K562 (cell line): ENCODE measurements at regions not wholly inside any gene's neighbourhood (a gene's known extent, or its start where the extent isn't known, plus 50 kb on each side); places are given as distances from the start of the nearest gene placed in this dataset.
A peak's percentile ranks its signal among the peaks of the same experiment; 100 is the strongest.

Source experiments
- BACH1 ChIP-seq: fragments of 200-800 bp; sonication (Bioruptor generic); IDR thresholded peaks from 2 replicates; pipeline ENCODE4 v1.6.1; 2016; ENCODE audit warnings: missing genetic modification characterization, missing compliant biosample characterization
- BHLHE40 ChIP-seq: IDR thresholded peaks from 2 replicates; pipeline ENCODE4 v1.6.1; 2011; ENCODE audit warnings: low read length, improper control_type of control experiment
- CREM ChIP-seq: IDR thresholded peaks from 2 replicates; pipeline ENCODE4 v1.6.1; 2014; ENCODE audit warnings: antibody characterized with exemption, low read depth
- CSDE1 ChIP-seq, 2 experiments: fragments of 450-650 bp; IDR thresholded peaks; 2 replicates each; pipeline ENCODE4 v1.6.1; 2016; ENCODE audit warnings: mild to moderate bottlenecking in 1 of 2
- FOXK2 ChIP-seq, 2 experiments: fragments of 450-650 bp; IDR thresholded peaks in 1 of 2; conservative IDR thresholded peaks in 1 of 2; 2 replicates each; pipeline ENCODE4 v1.6.1; 2016; ENCODE audit warnings: low read depth in 2 of 2, mild to moderate bottlenecking in 1 of 2
- GABPB1 ChIP-seq: sonication (generic); formaldehyde crosslinking; IDR thresholded peaks from 2 replicates; pipeline ENCODE4 v1.8.0; 2022; ENCODE audit warnings: mild to moderate bottlenecking, missing genetic modification reagents
- HMGN3 ChIP-seq: IDR thresholded peaks from 2 replicates; pipeline ENCODE4 v1.6.1; 2011; ENCODE audit warnings: borderline replicate concordance, low read depth, mild to moderate bottlenecking, mixed read lengths, low read length; ENCODE audit not compliant: insufficient read length; ENCODE audit errors: extremely low read depth
- KAT2B ChIP-seq: IDR thresholded peaks from one replicate; pipeline ENCODE4 v1.6.1; 2012; ENCODE audit warnings: low read depth, mild to moderate bottlenecking, control low read depth, inconsistent platforms, low read length, moderate library complexity
- KLF16 ChIP-seq: IDR thresholded peaks from 2 replicates; pipeline ENCODE4 v1.6.1; 2016; ENCODE audit warnings: antibody characterized with exemption
- MECOM ChIP-seq: fragments of 250-450 bp; sonication (Bioruptor Pico); IDR thresholded peaks from 2 replicates; pipeline ENCODE4 v1.8.0; 2022; ENCODE audit warnings: inconsistent platforms
- MTF1 ChIP-seq: fragments of 250-450 bp; sonication (Bioruptor Pico); IDR thresholded peaks from 2 replicates; pipeline ENCODE4 v1.9.0; 2021; ENCODE audit warnings: moderate library complexity, mild to moderate bottlenecking, inconsistent platforms, borderline replicate concordance
- MYC ChIP-seq, 2 experiments: fragments of 250-450 bp in 1 of 2; sonication (Bioruptor Pico) in 1 of 2; IDR thresholded peaks; 2 replicates each; pipeline versions ENCODE4 v1.5.1 to v1.6.1; 2012 to 2021; ENCODE audit warnings: low read depth in 2 of 2, borderline replicate concordance in 1 of 2, improper control_type of control experiment in 1 of 2, low read length in 1 of 2, mild to moderate bottlenecking in 1 of 2, moderate library complexity in 1 of 2
- NBN ChIP-seq: fragments of 450-650 bp; IDR thresholded peaks from 2 replicates; pipeline ENCODE4 v1.6.1; 2016; ENCODE audit warnings: low read depth, mild to moderate bottlenecking
- NELFE ChIP-seq: IDR thresholded peaks from 2 replicates; pipeline ENCODE4 v1.6.1; 2011; ENCODE audit warnings: mild to moderate bottlenecking; ENCODE audit not compliant: insufficient read depth, insufficient read length
- PHF21A ChIP-seq: fragments of 450-650 bp; IDR thresholded peaks from 2 replicates; pipeline ENCODE4 v1.6.1; 2017; ENCODE audit warnings: low read depth, borderline replicate concordance
- POLR2A ChIP-seq: fragments of 450-650 bp; conservative IDR thresholded peaks from 2 replicates; pipeline ENCODE4 v1.6.1; 2016
- POLR2AphosphoS5 ChIP-seq: IDR thresholded peaks from 2 replicates; pipeline ENCODE4 v1.6.1; 2011; ENCODE audit warnings: mild to moderate bottlenecking, low read depth, low read length, moderate library complexity; ENCODE audit not compliant: control insufficient read depth, insufficient read depth
- PURB ChIP-seq: sonication (generic); formaldehyde crosslinking; IDR thresholded peaks from 2 replicates; pipeline ENCODE4 v1.9.0; 2021; ENCODE audit warnings: low read depth, mild to moderate bottlenecking, missing genetic modification reagents
- SAFB ChIP-seq: fragments of 200-400 bp; formaldehyde crosslinking; IDR thresholded peaks from 2 replicates; pipeline ENCODE4 v1.6.1; 2017; ENCODE audit warnings: low read depth, low read length, borderline replicate concordance
- SMAD1 ChIP-seq: fragments of 150-350 bp; IDR thresholded peaks from 2 replicates; pipeline ENCODE4 v1.6.1; 2014; ENCODE audit warnings: low read length, low read depth; ENCODE audit not compliant: partially characterized antibody
- SNRNP70 ChIP-seq: fragments of 200-400 bp; formaldehyde crosslinking; optimal IDR thresholded peaks from 2 replicates; pipeline ENCODE3; 2017; ENCODE audit warnings: low read depth, low read length
- STAT5B ChIP-seq: fragments of 250-450 bp; sonication (Bioruptor Pico); IDR thresholded peaks from 2 replicates; pipeline ENCODE4 v1.8.0; 2021; ENCODE audit warnings: mild to moderate bottlenecking, inconsistent platforms
- ZBTB12 ChIP-seq: fragments of 250-450 bp; sonication (Bioruptor Pico); IDR thresholded peaks from 2 replicates; pipeline ENCODE4 v1.4.0; 2020
- ZFPM2 ChIP-seq: fragments of 250-450 bp; sonication (Bioruptor Pico); IDR thresholded peaks from 2 replicates; pipeline ENCODE4 v1.5.1; 2022; ENCODE audit warnings: mild to moderate bottlenecking
- ZNF217 ChIP-seq: sonication (generic); formaldehyde crosslinking; IDR thresholded peaks from 2 replicates; pipeline ENCODE4 v1.8.0; 2022; ENCODE audit warnings: mild to moderate bottlenecking, missing genetic modification reagents
- ZNF263 ChIP-seq: sonication (generic); formaldehyde crosslinking; IDR thresholded peaks from 2 replicates; pipeline ENCODE4 v1.8.0; 2022; ENCODE audit warnings: mild to moderate bottlenecking, missing genetic modification reagents, borderline replicate concordance
- TF ChIP-seq, protein P1 (sequence below), 2 experiments: IDR thresholded peaks; 2 replicates each; pipeline ENCODE4 v1.6.1; 2011; ENCODE audit warnings: borderline replicate concordance in 1 of 2, control low read depth in 1 of 2, low read depth in 1 of 2, low read length in 1 of 2, mild to moderate bottlenecking in 1 of 2, mixed read lengths in 1 of 2, moderate library complexity in 1 of 2; ENCODE audit not compliant: insufficient read depth in 1 of 2, insufficient read length in 1 of 2, poor library complexity in 1 of 2, severe bottlenecking in 1 of 2; ENCODE audit errors: extremely low read depth in 1 of 2

DNA sequence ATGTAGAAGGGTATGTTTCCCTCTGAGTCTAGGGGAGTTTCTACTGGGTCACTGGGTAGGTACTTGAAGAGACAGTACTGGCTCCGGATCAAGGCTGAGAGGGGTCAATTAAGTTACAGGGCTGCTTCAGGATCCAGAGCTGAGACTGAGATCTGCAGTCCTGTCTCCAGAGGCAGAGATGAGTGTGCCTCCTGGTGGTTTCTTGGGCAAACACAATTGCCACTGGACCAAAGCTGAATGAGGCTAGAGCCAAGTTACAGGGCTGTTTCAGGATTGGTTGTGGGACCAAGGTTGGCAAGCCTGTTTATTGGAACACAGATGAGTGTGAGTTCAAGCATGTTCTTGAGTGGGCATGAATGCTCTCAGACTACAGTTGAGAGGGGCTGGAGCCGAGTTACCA lies 157.9 kb downstream of the ADCYAP1 start (continued):
- TF ChIP-seq, protein P1, sequence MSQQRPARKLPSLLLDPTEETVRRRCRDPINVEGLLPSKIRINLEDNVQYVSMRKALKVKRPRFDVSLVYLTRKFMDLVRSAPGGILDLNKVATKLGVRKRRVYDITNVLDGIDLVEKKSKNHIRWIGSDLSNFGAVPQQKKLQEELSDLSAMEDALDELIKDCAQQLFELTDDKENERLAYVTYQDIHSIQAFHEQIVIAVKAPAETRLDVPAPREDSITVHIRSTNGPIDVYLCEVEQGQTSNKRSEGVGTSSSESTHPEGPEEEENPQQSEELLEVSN (IDR thresholded peaks at IDR 0.05; ENCODE audit: borderline replicate concordance in 1 of 2, extremely low read depth in 1 of 2, insufficient read depth in 1 of 2, insufficient read length in 1 of 2, low read depth in 1 of 2, low read length in 1 of 2, poor library complexity in 1 of 2, severe bottlenecking in 1 of 2), result no peak
- TF ChIP-seq HMGN3 (no peak), KAT2B (no peak), SAFB (no peak), ZNF217 (CRISPR knock-in tag) (no peak), ZFPM2 (no peak), ZNF263 (CRISPR knock-in tag) (no peak; the same call in 1 of the 2 replicates), ZBTB12 (CRISPR knock-in tag) (no peak), MYC (IDR thresholded peaks at IDR 0.05; ENCODE audit: low read depth, low read length) (peak; percentile 49; the same call in 1 of the 2 replicates), MYC (CRISPR knock-in tag; IDR thresholded peaks at IDR 0.05; ENCODE audit: borderline replicate concordance, low read depth) (no peak), PHF21A (no peak), MTF1 (CRISPR knock-in tag) (no peak), SMAD1 (no peak), GABPB1 (CRISPR knock-in tag) (no peak), POLR2A (no peak), POLR2AphosphoS5 (no peak), FOXK2 (conservative IDR thresholded peaks at IDR 0.05 in 1 of 2, IDR thresholded peaks at IDR 0.05 in 1 of 2; ENCODE audit: low read depth in 2 of 2) (no peak), BACH1 (tag) (no peak), STAT5B (CRISPR knock-in tag) (no peak), SNRNP70 (no peak), CSDE1 (IDR thresholded peaks at IDR 0.05) (no peak), CREM (no peak), MECOM (no peak), KLF16 (no peak), PURB (CRISPR knock-in tag) (no peak), NELFE (no peak), BHLHE40 (0 out of 2 replicates have a peak, but pooled peaks have one; percentile 15), NBN (no peak)
